Kidney (tissue), 13 donors: ENCODE measurements at regions not wholly inside any gene's neighbourhood (a gene's known extent, or its start where the extent isn't known, plus 50 kb on each side); places are given as distances from the start of the nearest gene placed in this dataset.
"Not testable (repeated sequence)": the region's sequence is repeated elsewhere in the genome, so short reads cannot be mapped to it uniquely, and the experiment has no call there.

Experiments used
- DNase-seq, 5 donors: peaks; one replicate each; pipeline ENCODE4 v3.0.0-alpha.2; 2013 to 2020
- FAIRE-seq: peaks from 2 replicates; lab custom pipeline; 2012; peaks lifted over from hg19 to GRCh38; lab: Jason Lieb, UNC
- H3K27ac ChIP-seq, 2 donors: one replicate each; pipeline ENCODE4 v1.7.0; 2013; ENCODE audit warnings: low read depth in 2 of 2, low read length in 2 of 2, inconsistent platforms in 1 of 2
- H3K27me3 ChIP-seq: one replicate; pipeline ENCODE4 v1.7.1; 2013; ENCODE audit warnings: low read length, inconsistent platforms; ENCODE audit not compliant: control insufficient read depth, insufficient read depth
- H3K36me3 ChIP-seq, 3 donors: one replicate each; pipeline versions ENCODE4 v1.7.0 to v1.7.1; 2013; ENCODE audit warnings: low read length in 3 of 3, control low read depth in 1 of 3, inconsistent platforms in 1 of 3; ENCODE audit not compliant: insufficient read depth in 3 of 3, control insufficient read depth in 2 of 3
- H3K4me1 ChIP-seq, 3 donors: one replicate each; pipeline versions ENCODE4 v1.7.0 to v1.7.1; 2013; ENCODE audit warnings: low read length in 3 of 3, inconsistent platforms in 1 of 3, low read depth in 1 of 3; ENCODE audit not compliant: control insufficient read depth in 2 of 3, insufficient read depth in 2 of 3
- H3K4me3 ChIP-seq, 3 donors: one replicate each; pipeline versions ENCODE4 v1.7.0 to v1.8.1; 2013; ENCODE audit warnings: low read length in 3 of 3, control low read depth in 1 of 3, inconsistent platforms in 1 of 3
- H3K9ac ChIP-seq, 3 donors: one replicate each; pipeline versions ENCODE4 v1.7.0 to v1.7.1; 2013; ENCODE audit warnings: low read length in 3 of 3, control low read depth in 1 of 3, inconsistent platforms in 1 of 3
- H3K9me3 ChIP-seq, 3 donors: one replicate each; pipeline versions ENCODE4 v1.7.0 to v1.7.1; 2013; ENCODE audit warnings: low read length in 3 of 3, control low read depth in 1 of 3, inconsistent platforms in 1 of 3; ENCODE audit not compliant: control insufficient read depth in 2 of 3, insufficient read depth in 1 of 3
- intact Hi-C: fragments of 100-400 bp; cut with DNase I; formaldehyde crosslinking; loops from one replicate; pipeline ENCODE4 v1.11.1; 2022
- TF ChIP-seq, protein P1 (sequence below): IDR thresholded peaks from 3 replicates; pipeline ENCODE4 v1.5.1; 2012; ENCODE audit warnings: mild to moderate bottlenecking, moderate library complexity, borderline replicate concordance; ENCODE audit not compliant: insufficient read depth; ENCODE audit errors: extremely low read depth
- donor health status: control.
- donor health status: control.
- donor health status: control.
- donor health status: control.
- donor health status: control.
- donor health status: DM: yes; HTN: yes; CAD: no.
- donor health status: Normal renal cell carcinoma (clear cell type).

DNA sequence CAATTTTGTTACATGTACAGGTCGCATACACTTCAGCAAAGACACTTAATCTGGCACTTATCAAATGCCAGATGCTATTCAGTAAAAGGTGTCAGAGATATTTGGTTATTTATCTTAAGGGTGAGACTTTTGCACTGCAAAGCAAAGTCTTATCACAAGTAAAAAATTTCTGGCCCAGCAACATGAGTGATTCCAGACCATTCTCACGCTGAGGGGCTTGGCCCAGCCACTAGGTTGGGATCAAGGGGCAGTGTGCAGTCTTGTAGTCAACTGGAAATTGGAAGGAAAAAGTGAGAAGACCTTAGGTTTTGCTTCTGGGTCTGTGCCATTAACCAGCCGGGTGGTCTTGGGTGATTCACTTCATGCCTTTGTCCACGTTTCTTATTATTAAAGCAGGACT, 181.6 kb downstream of the RNF144A start:
- no peak for DNase-seq
- TF ChIP-seq, protein P1, sequence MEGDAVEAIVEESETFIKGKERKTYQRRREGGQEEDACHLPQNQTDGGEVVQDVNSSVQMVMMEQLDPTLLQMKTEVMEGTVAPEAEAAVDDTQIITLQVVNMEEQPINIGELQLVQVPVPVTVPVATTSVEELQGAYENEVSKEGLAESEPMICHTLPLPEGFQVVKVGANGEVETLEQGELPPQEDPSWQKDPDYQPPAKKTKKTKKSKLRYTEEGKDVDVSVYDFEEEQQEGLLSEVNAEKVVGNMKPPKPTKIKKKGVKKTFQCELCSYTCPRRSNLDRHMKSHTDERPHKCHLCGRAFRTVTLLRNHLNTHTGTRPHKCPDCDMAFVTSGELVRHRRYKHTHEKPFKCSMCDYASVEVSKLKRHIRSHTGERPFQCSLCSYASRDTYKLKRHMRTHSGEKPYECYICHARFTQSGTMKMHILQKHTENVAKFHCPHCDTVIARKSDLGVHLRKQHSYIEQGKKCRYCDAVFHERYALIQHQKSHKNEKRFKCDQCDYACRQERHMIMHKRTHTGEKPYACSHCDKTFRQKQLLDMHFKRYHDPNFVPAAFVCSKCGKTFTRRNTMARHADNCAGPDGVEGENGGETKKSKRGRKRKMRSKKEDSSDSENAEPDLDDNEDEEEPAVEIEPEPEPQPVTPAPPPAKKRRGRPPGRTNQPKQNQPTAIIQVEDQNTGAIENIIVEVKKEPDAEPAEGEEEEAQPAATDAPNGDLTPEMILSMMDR, result no peak
- H3K27me3 ChIP-seq, result no peaks in the 10 kb centered on the region
- peaks cover 0 to 5% (median 5%) of the 10 kb centered on the region in 3 donors for H3K4me1 ChIP-seq
- FAIRE-seq, result no peak
- H3K36me3 ChIP-seq, result peaks cover 0 to 3% (median 0%) of the 10 kb centered on the region in 3 donors
- no peaks in the 10 kb centered on the region for H3K9me3 ChIP-seq
- no peak overlapping the region for H3K27ac ChIP-seq
- no peak overlapping the region for H3K4me3 ChIP-seq
- intact Hi-C loops, result no loop called here
- H3K9ac ChIP-seq, result no peak overlapping the region

DNA sequence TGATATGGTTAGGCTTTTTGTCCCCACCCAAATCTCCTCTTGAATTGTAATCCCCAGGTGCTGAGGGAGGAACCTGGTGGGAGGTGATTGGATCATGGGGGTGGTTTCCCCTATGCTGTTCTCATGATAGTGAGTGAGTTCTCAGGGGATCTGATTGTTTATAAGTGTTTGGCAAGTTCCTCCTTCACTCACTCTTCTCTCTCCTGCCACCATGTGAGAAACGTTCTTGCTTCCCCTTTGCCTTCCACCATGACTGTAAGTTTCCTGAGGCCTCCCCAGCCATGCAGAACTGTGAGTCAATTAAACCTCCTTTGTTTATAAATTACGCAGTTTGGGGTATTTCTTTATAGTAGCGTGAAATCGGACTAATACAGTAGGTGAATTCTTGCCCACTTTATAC, 182.5 kb downstream of the RNF144A start:
- FAIRE-seq, H3K27ac ChIP-seq, H3K4me1 ChIP-seq, DNase-seq, intact Hi-C loops, H3K9ac ChIP-seq, H3K9me3 ChIP-seq, H3K27me3 ChIP-seq, H3K36me3 ChIP-seq, H3K4me3 ChIP-seq: not testable (repeated sequence)

DNA sequence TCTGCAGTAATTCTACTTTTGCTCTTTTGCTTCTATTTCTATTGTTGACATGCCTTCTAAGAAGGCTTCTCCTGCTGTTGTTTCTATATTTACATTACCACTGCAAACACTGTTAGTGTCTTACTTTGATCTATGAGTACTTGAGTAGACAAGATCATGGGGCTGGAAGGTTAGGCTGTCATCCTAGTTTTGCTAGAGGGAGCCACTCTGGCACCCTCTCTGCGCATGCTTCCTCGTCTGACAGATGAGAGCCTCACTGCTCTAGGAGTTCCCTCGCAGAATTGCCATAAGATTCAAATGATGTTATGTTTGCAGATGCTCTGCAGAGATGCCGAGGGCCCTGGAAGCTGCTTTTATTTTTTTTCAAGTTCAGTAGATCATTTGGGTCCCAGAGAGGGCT, 185.6 kb downstream of the RNF144A start:
- Histone ChIP-seq H3K27me3 (no peaks in the 10 kb centered on the region), H3K9ac (no peak overlapping the region), H3K9me3 (no peaks in the 10 kb centered on the region), H3K4me1 (no peaks in the 10 kb centered on the region), H3K36me3 (peaks cover 0 to 3% (median 0%) of the 10 kb centered on the region in 3 donors), H3K27ac (no peak overlapping the region), H3K4me3 (no peak overlapping the region)
- DNase-seq, result no peak
- TF ChIP-seq, protein P1, result no peak
- FAIRE-seq, result no peak
- intact Hi-C loops, result no loop called here

DNA sequence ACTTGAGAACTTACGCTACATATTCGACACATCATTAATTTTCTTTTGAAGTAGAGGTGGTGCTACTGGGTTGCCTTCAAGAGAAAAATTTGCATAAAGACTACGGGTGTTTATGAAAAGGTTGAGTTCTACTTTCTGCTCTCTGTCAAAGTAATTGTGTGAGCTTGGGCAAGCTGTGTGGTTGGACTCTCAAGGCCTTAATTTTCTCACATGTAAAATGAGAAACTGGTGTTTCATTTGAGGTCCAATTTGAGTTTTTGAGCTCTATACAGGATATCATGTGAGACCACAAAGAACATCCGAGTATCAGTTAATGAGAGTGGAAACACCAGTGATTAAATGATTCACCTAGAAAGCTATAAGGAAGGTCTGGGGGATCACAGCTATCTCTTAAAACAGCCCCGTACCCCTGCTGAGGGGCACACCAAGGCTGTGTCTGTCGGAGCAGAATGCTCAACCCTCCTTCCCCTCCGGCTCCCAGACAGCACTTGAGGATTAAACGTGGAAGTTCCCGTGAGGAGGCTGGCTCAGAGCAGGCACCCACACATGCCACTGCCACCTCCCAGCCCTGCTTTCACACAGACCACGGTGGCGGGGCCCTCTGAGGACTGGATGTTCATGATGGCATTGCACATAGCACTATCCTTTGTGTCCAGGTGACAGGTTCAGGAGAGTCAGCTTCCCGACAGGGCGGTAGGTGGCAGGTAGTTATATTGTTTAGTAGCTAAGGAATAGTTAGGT, 191.8 kb downstream of the RNF144A start:
- TF ChIP-seq, protein P1, result no peak
- H3K4me1 ChIP-seq, result no peaks in the 10 kb centered on the region
- no peaks in the 10 kb centered on the region for H3K27me3 ChIP-seq
- no peak overlapping the region for H3K4me3 ChIP-seq
- H3K9me3 ChIP-seq, result no peaks in the 10 kb centered on the region
- DNase-seq (peak in 2 of 5 donors; percentile 24 to 60), FAIRE-seq (no peak)
- intact Hi-C loops, result no loop called here
- H3K9ac ChIP-seq, result no peak overlapping the region
- no peak overlapping the region for H3K27ac ChIP-seq
- no peaks in the 10 kb centered on the region for H3K36me3 ChIP-seq
